Rectal smooth muscle tissue (tissue), 1 donor: ENCODE measurements at regions not wholly inside any gene's neighbourhood (a gene's known extent, or its start where the extent isn't known, plus 50 kb on each side); places are given as distances from the start of the nearest gene placed in this dataset.

Experiments
- H3K27ac ChIP-seq: one replicate; pipeline ENCODE4 v1.7.0; 2013; ENCODE audit warnings: low read depth, low read length, inconsistent platforms
- H3K27me3 ChIP-seq: one replicate; pipeline ENCODE4 v1.7.0; 2013; ENCODE audit warnings: low read length; ENCODE audit not compliant: control insufficient read depth, insufficient read depth
- H3K36me3 ChIP-seq: one replicate; pipeline ENCODE4 v1.7.0; 2013; ENCODE audit warnings: low read length; ENCODE audit not compliant: control insufficient read depth, insufficient read depth
- H3K4me1 ChIP-seq: one replicate; pipeline ENCODE4 v1.7.0; 2013; ENCODE audit warnings: low read length; ENCODE audit not compliant: control insufficient read depth, insufficient read depth
- H3K4me3 ChIP-seq: one replicate; pipeline ENCODE4 v1.7.0; 2013; ENCODE audit warnings: low read length
- H3K9ac ChIP-seq: one replicate; pipeline ENCODE4 v1.7.0; 2013; ENCODE audit warnings: low read length

GRCh38 chr2:175398848-175399247 is 217.3 kb upstream of the ATP5MC3 start:
- Histone ChIP-seq H3K4me3 (no peak overlapping the region), H3K27me3 (no peaks in the 10 kb centered on the region), H3K4me1 (no peaks in the 10 kb centered on the region), H3K36me3 (no peaks in the 10 kb centered on the region), H3K9ac (no peak overlapping the region), H3K27ac (no peak overlapping the region)

DNA sequence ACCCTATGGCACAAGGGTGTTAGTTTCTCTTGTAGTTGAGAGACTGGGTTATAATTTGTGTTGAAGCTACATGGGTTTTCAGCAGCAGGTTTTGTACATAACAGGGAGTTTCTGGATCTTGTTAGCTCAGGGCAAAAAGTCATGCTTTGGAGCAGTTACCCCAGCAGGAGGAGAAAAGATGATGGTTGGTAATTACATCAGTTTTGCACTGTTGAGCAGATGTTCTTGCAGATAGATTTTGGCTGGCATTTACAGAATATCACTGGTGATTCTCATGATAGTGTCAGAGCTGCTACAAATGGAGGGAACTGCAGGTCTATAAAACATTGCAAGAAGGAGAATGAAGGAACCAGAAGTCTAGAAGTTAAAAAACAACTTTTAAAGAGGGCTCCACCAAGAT is 215.2 kb upstream of the ATP5MC3 start:
- no peak overlapping the region for H3K4me3 ChIP-seq
- no peaks in the 10 kb centered on the region for H3K36me3 ChIP-seq
- H3K27ac ChIP-seq, result no peak overlapping the region
- H3K9ac ChIP-seq, result no peak overlapping the region
- H3K27me3 ChIP-seq, result no peaks in the 10 kb centered on the region
- no peaks in the 10 kb centered on the region for H3K4me1 ChIP-seq

DNA sequence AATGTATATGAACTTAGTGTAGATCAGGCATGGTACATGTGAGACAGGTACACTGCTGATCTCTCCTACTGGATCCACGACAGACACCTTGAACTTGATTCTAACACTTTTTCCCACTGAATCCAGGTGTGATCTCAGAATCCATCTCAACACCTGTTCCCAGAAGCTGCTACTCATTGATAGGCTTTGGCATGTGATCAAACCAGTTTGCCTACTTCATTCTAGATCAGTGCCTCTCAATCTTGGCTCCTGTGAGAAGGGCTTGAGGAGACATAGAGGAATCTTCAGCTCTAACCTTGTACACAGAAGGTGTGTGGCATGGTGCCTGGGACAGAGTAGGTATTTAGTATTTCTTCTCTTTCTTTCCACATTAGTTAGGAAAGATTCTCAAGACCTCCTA is 212.3 kb upstream of the ATP5MC3 start:
- Histone ChIP-seq H3K36me3 (no peaks in the 10 kb centered on the region), H3K9ac (no peak overlapping the region), H3K27ac (no peak overlapping the region), H3K4me3 (no peak overlapping the region), H3K27me3 (no peaks in the 10 kb centered on the region), H3K4me1 (no peaks in the 10 kb centered on the region)

DNA sequence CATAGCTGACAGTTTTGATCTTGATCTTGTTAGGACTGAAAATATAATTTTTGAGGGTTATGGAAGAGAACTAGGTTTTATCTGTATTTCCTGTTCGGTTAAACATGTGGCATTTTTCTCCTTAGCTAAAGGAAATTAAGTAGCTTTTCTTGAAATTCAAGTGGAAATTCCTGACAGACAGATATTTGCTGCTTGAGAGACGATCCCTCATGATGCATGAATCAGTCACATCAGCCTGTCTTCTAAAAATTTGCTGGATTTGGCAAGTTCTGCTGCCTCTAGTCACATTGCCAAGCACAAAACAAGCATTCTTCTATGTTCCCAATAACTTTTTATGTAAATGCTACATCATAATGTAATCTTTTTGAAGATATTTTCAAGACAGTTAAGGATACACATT is 201.8 kb upstream of the ATP5MC3 start:
- Histone ChIP-seq H3K9ac (no peak overlapping the region), H3K4me3 (no peak overlapping the region), H3K27me3 (no peaks in the 10 kb centered on the region), H3K27ac (no peak overlapping the region), H3K4me1 (no peaks in the 10 kb centered on the region), H3K36me3 (no peaks in the 10 kb centered on the region)

DNA sequence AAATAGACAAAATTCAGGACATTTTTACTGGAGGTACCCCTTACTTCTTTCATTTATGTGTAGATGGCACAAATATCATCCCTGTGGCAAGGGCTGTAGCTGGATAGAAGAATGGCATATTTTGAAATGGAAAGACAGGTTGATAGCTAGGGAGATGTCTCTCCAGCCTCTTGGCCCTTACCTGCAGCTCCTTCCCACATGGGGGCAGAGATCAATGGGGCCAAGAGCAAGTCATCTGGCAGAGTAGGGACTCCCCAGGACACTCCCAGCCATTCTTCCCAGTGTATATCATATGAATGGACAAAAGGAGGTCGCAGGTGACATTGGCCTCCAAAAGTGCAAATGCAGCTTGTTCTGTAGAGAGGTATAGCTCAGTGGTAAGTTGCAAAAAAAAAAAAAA is 192.2 kb upstream of the ATP5MC3 start:
- Histone ChIP-seq H3K27ac (no peak overlapping the region), H3K4me3 (no peak overlapping the region)

GRCh38 chr2:175372704-175373701 is 191.5 kb upstream of the ATP5MC3 start:
- Histone ChIP-seq H3K27ac (no peak overlapping the region), H3K4me3 (no peak overlapping the region), H3K4me1 (no peaks in the 10 kb centered on the region), H3K9ac (no peak overlapping the region), H3K27me3 (no peaks in the 10 kb centered on the region), H3K36me3 (no peaks in the 10 kb centered on the region)

More for the DNA sequence above, 192.2 kb upstream of the ATP5MC3 start:
- H3K36me3 ChIP-seq, result no peaks in the 10 kb centered on the region
- no peaks in the 10 kb centered on the region for H3K4me1 ChIP-seq
- no peak overlapping the region for H3K9ac ChIP-seq
- no peaks in the 10 kb centered on the region for H3K27me3 ChIP-seq

DNA sequence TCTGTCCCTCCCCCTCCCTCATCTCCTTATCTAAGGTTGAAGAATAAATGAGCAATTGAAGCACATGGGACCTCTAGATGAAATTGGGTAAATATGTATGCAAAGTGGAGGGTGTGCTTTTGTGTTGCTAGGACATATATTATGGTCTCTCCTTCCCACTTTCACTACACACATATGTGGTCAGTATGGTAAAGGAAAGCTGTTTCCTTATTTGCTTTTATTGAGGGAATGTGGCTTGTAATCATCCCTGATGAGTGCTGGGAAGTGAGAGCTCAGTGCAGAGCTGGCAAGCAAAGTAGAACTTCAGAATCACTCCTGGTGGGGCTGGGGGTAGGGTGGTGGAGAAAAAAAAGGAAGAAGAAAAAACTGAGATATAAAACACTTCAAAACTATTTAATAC is 189.9 kb upstream of the ATP5MC3 start:
- H3K27me3 ChIP-seq, result no peaks in the 10 kb centered on the region
- H3K9ac ChIP-seq, result no peak overlapping the region
- no peak overlapping the region for H3K27ac ChIP-seq
- H3K4me3 ChIP-seq, result no peak overlapping the region
- no peaks in the 10 kb centered on the region for H3K4me1 ChIP-seq
- no peaks in the 10 kb centered on the region for H3K36me3 ChIP-seq

DNA sequence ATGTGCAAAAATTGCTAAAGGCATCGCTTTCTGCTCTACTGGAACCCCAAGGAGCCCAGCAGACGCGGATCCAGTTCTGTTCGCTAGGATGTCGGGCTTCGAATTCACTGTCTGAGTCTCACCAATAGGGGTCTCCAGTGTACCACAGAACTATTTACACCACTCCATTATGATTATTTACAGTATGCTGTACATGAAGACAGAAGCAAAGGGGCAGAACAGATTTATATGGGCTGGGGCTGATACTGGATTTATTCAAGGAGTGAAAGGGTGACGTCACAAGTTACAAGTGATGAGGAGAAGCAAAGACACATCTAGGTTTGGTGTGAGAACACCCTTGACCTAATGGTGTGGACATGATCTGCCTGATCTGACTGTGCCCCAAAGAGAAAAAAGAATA is 185.3 kb upstream of the ATP5MC3 start:
- H3K9ac ChIP-seq, result no peak overlapping the region
- H3K27ac ChIP-seq, result no peak overlapping the region
- H3K27me3 ChIP-seq, result no peaks in the 10 kb centered on the region
- H3K4me1 ChIP-seq, result no peaks in the 10 kb centered on the region
- H3K4me3 ChIP-seq, result no peak overlapping the region
- no peaks in the 10 kb centered on the region for H3K36me3 ChIP-seq

DNA sequence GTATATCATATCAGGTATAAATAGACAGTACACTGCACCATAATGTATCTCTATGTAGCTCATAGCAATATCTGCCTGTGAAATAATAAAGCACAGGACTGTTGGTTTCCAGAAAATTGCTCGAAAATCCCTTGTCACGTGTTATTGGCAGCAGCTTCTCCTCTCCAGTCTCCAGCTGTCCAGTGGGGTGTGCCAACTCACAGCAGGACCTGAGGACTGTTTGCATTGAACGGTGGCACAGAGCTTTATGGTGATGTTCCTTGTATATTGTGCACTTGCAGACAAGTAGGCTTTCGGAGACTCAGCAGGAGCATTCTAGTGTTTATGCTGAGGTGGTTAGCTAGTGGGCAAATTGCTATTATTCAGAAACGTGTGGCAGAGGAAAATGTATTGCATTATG is 182.2 kb upstream of the ATP5MC3 start:
- no peak overlapping the region for H3K9ac ChIP-seq
- no peaks in the 10 kb centered on the region for H3K36me3 ChIP-seq
- H3K4me3 ChIP-seq, result no peak overlapping the region
- no peak overlapping the region for H3K27ac ChIP-seq
- H3K4me1 ChIP-seq, result no peaks in the 10 kb centered on the region
- H3K27me3 ChIP-seq, result no peaks in the 10 kb centered on the region

- Histone ChIP-seq H3K27ac (no peak overlapping the region), H3K4me1 (no peaks in the 10 kb centered on the region), H3K27me3 (no peaks in the 10 kb centered on the region), H3K4me3 (no peak overlapping the region), H3K9ac (no peak overlapping the region), H3K36me3 (no peaks in the 10 kb centered on the region)
Observed at GRCh38 chr2:175362331-175362730, 180.8 kb upstream of the ATP5MC3 start.

- Histone ChIP-seq H3K27me3 (no peaks in the 10 kb centered on the region), H3K4me1 (no peaks in the 10 kb centered on the region), H3K9ac (no peak overlapping the region)
Observed at GRCh38 chr2:175359710-175360109, 178.2 kb upstream of the ATP5MC3 start.

GRCh38 chr2:175356901-175357300 is 175.4 kb upstream of the ATP5MC3 start:
- Histone ChIP-seq H3K4me3 (no peak overlapping the region), H3K27me3 (no peaks in the 10 kb centered on the region), H3K36me3 (no peaks in the 10 kb centered on the region), H3K4me1 (no peaks in the 10 kb centered on the region), H3K9ac (no peak overlapping the region), H3K27ac (no peak overlapping the region)

More at GRCh38 chr2:175359710-175360109, 178.2 kb upstream of the ATP5MC3 start:
- no peak overlapping the region for H3K4me3 ChIP-seq
- H3K27ac ChIP-seq, result no peak overlapping the region
- no peaks in the 10 kb centered on the region for H3K36me3 ChIP-seq

- no peak overlapping the region for H3K9ac ChIP-seq
- H3K36me3 ChIP-seq, result no peaks in the 10 kb centered on the region
- H3K27ac ChIP-seq, result no peak overlapping the region
- no peaks in the 10 kb centered on the region for H3K4me1 ChIP-seq
- H3K27me3 ChIP-seq, result peaks cover 1% of the 10 kb centered on the region
- H3K4me3 ChIP-seq, result no peak overlapping the region
Observed at GRCh38 chr2:175355246-175355645, 173.7 kb upstream of the ATP5MC3 start.
